ENCODE measurements at regions not wholly inside any gene's neighbourhood (a gene's known extent, or its start where the extent isn't known, plus 50 kb on each side); places are given as distances from the start of the nearest gene placed in this dataset.
"Not testable (repeated sequence)": the region's sequence is repeated elsewhere in the genome, so short reads cannot be mapped to it uniquely, and the experiment has no call there.

DNA sequence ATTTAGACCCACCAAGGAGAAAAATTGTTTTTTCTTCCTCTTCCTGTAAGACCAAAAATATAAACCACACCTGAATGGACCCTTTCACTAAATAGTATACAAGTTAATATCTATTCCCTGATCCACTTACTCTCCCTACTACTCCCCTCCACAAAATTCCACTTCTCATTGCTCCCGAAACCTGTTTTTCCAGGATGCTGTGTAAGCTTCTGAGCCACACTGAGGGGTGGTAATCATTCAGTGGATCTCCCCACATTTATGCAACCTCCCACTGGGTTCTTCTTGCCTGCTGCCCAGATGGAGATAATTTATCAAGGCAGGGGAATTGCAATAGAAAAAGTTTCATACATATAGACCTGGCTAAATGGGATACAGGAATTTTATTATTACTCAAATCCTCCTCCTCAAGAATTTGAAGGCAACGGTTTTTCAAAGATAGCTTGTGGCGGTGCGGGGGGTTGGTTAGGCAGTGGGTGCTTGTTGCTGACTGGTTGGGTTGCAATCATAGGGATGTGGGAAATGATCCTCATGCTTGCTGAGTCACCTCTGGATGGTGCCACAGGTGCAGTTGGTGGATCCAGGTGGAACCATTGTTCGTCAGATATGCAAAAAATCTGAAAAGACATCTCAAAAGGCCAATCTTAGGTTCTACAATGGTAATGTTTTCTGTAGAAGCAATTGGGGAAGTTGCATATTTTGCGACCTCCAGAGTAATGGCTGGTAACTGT lies 970.3 kb downstream of the CNTNAP5 start:
- H3K36me3 Mint-ChIP-seq (ENCODE audit: insufficient read depth): no peaks in the 10 kb centered on the region
- no peaks in the 10 kb centered on the region for H3K4me1 Mint-ChIP-seq (ENCODE audit: low read depth in 2 of 2)
- no peak overlapping the region for H3K27ac Mint-ChIP-seq
- peaks cover 0 to 11% of the 10 kb centered on the region in 2 donors for H3K9me3 Mint-ChIP-seq
- DNase-seq (no peak), ATAC-seq (replicated peaks) (no peak)
- no peak overlapping the region for H3K4me3 Mint-ChIP-seq
- no peaks in the 10 kb centered on the region for H3K27me3 Mint-ChIP-seq

DNA sequence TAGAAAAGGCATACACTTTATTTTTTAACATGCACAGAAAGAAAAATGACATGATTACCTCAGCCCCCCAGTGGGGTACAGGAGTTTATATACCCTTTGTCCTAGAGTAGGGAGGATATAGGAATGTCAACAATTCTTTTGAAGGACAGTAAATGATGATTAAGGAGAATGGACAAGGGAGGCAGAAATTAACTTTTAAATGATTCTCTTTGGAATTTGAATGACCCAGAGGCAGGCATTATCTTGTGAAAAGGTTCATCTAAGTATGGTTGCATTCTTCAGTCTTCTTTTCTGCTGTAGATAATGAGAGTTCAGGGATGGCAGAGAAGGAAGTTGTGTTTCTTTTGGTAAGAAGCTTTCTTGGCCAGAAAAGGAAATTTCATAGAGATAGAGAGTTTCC lies 971.3 kb downstream of the CNTNAP5 start:
- H3K27me3 Mint-ChIP-seq: no peaks in the 10 kb centered on the region
- no peaks in the 10 kb centered on the region for H3K36me3 Mint-ChIP-seq (ENCODE audit: insufficient read depth)
- ATAC-seq (replicated peaks): no peak
- no peak overlapping the region for H3K4me3 Mint-ChIP-seq
- DNase-seq: no peak
- H3K27ac Mint-ChIP-seq: no peak overlapping the region
- no peaks in the 10 kb centered on the region for H3K4me1 Mint-ChIP-seq (ENCODE audit: low read depth in 2 of 2)
- H3K9me3 Mint-ChIP-seq: peaks cover 0 to 14% of the 10 kb centered on the region in 2 donors

DNA sequence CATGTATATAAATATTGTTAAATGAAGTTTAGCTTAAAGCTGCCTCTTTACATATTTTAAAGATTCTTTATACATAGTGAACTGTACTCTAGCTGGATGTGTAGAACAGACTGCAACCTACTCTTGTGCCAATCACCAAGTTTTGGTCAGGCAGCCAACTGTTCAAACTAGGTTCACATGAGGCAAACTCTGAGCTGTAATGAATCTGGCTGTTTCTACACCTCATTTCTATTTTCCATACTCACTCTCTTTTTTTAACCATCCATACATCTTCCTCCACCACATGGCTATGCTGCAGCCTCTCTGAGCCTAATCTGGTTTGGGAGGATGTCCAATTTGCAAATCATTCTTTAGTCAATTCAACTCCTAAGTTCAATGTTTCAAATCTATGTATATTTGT lies 974.8 kb downstream of the CNTNAP5 start:
- DNase-seq (no peak), ATAC-seq (replicated peaks) (no peak)
- Mint-ChIP-seq H3K27me3 (no peaks in the 10 kb centered on the region), H3K36me3 (ENCODE audit: insufficient read depth) (no peaks in the 10 kb centered on the region), H3K4me3 (no peak overlapping the region), H3K9me3 (peaks cover 7 to 17% of the 10 kb centered on the region in 2 donors), H3K27ac (no peak overlapping the region), H3K4me1 (ENCODE audit: low read depth in 2 of 2) (no peaks in the 10 kb centered on the region)

- no peaks in the 10 kb centered on the region for H3K27me3 Mint-ChIP-seq
- H3K9me3 Mint-ChIP-seq: peaks cover 9 to 10% of the 10 kb centered on the region in 2 donors
- H3K27ac Mint-ChIP-seq: no peak overlapping the region
- DNase-seq: no peak
- H3K36me3 Mint-ChIP-seq (ENCODE audit: insufficient read depth): no peaks in the 10 kb centered on the region
- no peak for ATAC-seq (replicated peaks)
- no peak overlapping the region for H3K4me3 Mint-ChIP-seq
- H3K4me1 Mint-ChIP-seq (ENCODE audit: low read depth in 2 of 2): no peaks in the 10 kb centered on the region
These were observed 979.2 kb downstream of the CNTNAP5 start for GRCh38 chr2:125004106-125004800.

- Mint-ChIP-seq H3K4me3 (no peak overlapping the region), H3K27ac (no peak overlapping the region)
These were observed 981.6 kb downstream of the CNTNAP5 start for GRCh38 chr2:125006676-125007075.

GRCh38 chr2:125028721-125029120 lies 1003.6 kb downstream of the CNTNAP5 start:
- not testable (repeated sequence) for H3K36me3 Mint-ChIP-seq (ENCODE audit: insufficient read depth); H3K27ac Mint-ChIP-seq; DNase-seq; H3K4me3 Mint-ChIP-seq; ATAC-seq (replicated peaks); H3K27me3 Mint-ChIP-seq; H3K4me1 Mint-ChIP-seq (ENCODE audit: low read depth in 2 of 2)
- H3K9me3 Mint-ChIP-seq: peaks cover 10 to 39% of the 10 kb centered on the region in 2 donors

More at GRCh38 chr2:125006676-125007075, 981.6 kb downstream of the CNTNAP5 start:
- no peak for ATAC-seq (replicated peaks)
- Mint-ChIP-seq H3K4me1 (ENCODE audit: low read depth in 2 of 2) (no peaks in the 10 kb centered on the region), H3K36me3 (ENCODE audit: insufficient read depth) (no peaks in the 10 kb centered on the region), H3K27me3 (no peaks in the 10 kb centered on the region), H3K9me3 (peaks cover 15 to 26% of the 10 kb centered on the region in 2 donors)
- DNase-seq: no peak

DNA sequence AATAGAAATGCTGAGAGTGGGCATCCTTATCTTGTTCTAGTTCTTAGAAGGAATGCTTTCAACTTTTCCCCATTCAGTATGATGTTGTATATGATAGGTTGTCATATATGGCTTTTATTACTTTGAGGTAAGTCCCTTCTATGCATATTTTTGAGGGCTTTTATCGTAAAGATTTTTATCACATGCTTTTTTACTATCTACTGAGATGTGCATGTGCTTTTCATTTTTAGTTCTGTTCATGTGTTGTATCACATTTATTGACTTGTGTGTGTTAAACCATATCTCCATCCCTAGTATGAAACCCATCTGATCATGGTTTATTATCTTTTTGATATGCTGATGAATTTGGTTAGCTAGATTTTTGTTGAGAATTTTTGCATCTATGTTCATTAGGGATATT lies 1008.8 kb downstream of the CNTNAP5 start:
- DNase-seq (no peak), ATAC-seq (replicated peaks) (no peak)
- no peak overlapping the region for H3K4me3 Mint-ChIP-seq
- peaks cover 9 to 32% of the 10 kb centered on the region in 2 donors for H3K9me3 Mint-ChIP-seq
- H3K27ac Mint-ChIP-seq: no peak overlapping the region
- H3K4me1 Mint-ChIP-seq (ENCODE audit: low read depth in 2 of 2): no peaks in the 10 kb centered on the region
- no peaks in the 10 kb centered on the region for H3K27me3 Mint-ChIP-seq
- no peaks in the 10 kb centered on the region for H3K36me3 Mint-ChIP-seq (ENCODE audit: insufficient read depth)

- Mint-ChIP-seq H3K9me3 (peaks cover 6 to 33% of the 10 kb centered on the region in 2 donors), H3K36me3 (ENCODE audit: insufficient read depth) (no peaks in the 10 kb centered on the region), H3K4me3 (no peak overlapping the region), H3K4me1 (ENCODE audit: low read depth in 2 of 2) (no peaks in the 10 kb centered on the region), H3K27me3 (no peaks in the 10 kb centered on the region), H3K27ac (no peak overlapping the region)
- DNase-seq (no peak), ATAC-seq (replicated peaks) (no peak)
These were observed 1012.1 kb downstream of the CNTNAP5 start for GRCh38 chr2:125037135-125037653.

DNA sequence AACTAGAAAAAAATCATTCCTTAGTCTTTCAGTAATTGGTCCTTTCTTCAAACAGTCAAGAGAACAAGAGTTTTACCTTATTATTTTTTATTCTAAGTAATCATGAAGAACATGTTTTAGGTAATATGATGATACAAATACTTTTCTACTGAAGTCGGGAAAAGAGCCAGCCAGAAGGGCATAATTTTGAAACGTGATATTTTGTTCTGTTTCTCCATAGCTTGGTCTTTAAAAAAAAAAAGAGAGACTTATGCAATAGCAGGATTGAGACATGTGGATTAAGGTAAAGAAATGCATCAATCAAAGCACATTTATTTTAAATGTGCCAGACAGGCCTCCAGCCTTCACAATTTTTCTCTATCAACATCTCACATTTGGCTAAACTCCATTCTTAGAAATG lies 1016.8 kb downstream of the CNTNAP5 start:
- no peaks in the 10 kb centered on the region for H3K36me3 Mint-ChIP-seq (ENCODE audit: insufficient read depth)
- no peak for DNase-seq
- no peaks in the 10 kb centered on the region for H3K27me3 Mint-ChIP-seq
- peaks cover 9 to 24% of the 10 kb centered on the region in 2 donors for H3K9me3 Mint-ChIP-seq
- no peak overlapping the region for H3K27ac Mint-ChIP-seq
- no peak for ATAC-seq (replicated peaks)
- H3K4me1 Mint-ChIP-seq (ENCODE audit: low read depth in 2 of 2): no peaks in the 10 kb centered on the region
- no peak overlapping the region for H3K4me3 Mint-ChIP-seq

- H3K9me3 Mint-ChIP-seq: peaks cover 9 to 24% of the 10 kb centered on the region in 2 donors
- H3K4me3 Mint-ChIP-seq: no peak overlapping the region
- no peaks in the 10 kb centered on the region for H3K4me1 Mint-ChIP-seq (ENCODE audit: low read depth in 2 of 2)
- H3K27ac Mint-ChIP-seq: no peak overlapping the region
- no peaks in the 10 kb centered on the region for H3K27me3 Mint-ChIP-seq
- H3K36me3 Mint-ChIP-seq (ENCODE audit: insufficient read depth): no peaks in the 10 kb centered on the region
- no peak for DNase-seq
- ATAC-seq (replicated peaks): no peak
These were observed 1017.6 kb downstream of the CNTNAP5 start for GRCh38 chr2:125042727-125043126.

GRCh38 chr2:125070726-125071505 lies 1045.8 kb downstream of the CNTNAP5 start:
- Mint-ChIP-seq H3K36me3 (ENCODE audit: insufficient read depth) (no peaks in the 10 kb centered on the region), H3K4me3 (no peak overlapping the region), H3K4me1 (ENCODE audit: low read depth in 2 of 2) (no peaks in the 10 kb centered on the region), H3K9me3 (peaks cover 3 to 14% of the 10 kb centered on the region in 2 donors), H3K27me3 (no peaks in the 10 kb centered on the region), H3K27ac (no peak overlapping the region)
- DNase-seq (no peak), ATAC-seq (replicated peaks) (no peak)

DNA sequence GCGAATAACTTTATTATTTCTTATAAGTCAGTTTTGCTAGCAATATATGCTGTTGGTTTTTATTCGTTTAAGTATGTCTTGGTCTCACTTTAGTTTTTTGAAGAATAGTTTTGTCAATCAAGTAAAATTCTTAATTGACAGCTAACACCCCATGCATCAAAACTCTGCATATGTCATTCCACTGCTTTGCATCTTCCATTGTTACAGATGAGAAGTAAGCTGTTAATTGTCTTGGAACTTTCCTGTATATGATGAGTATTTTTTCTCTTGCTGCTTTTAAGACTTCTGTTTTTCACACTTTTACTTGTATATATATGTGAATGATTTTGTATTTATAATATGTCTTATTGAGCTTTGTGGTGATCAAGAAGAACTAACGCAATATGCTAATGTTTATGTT lies 1048.4 kb downstream of the CNTNAP5 start:
- Mint-ChIP-seq H3K27me3 (no peaks in the 10 kb centered on the region), H3K4me1 (ENCODE audit: low read depth in 2 of 2) (no peaks in the 10 kb centered on the region), H3K36me3 (ENCODE audit: insufficient read depth) (no peaks in the 10 kb centered on the region), H3K4me3 (no peak overlapping the region), H3K27ac (no peak overlapping the region), H3K9me3 (peaks cover 0 to 7% of the 10 kb centered on the region in 2 donors)
- ATAC-seq (replicated peaks): no peak
- DNase-seq: no peak

- Mint-ChIP-seq H3K36me3 (ENCODE audit: insufficient read depth) (no peaks in the 10 kb centered on the region), H3K9me3 (peaks cover 14 to 25% of the 10 kb centered on the region in 2 donors), H3K27ac (no peak overlapping the region), H3K27me3 (no peaks in the 10 kb centered on the region), H3K4me3 (no peak overlapping the region), H3K4me1 (ENCODE audit: low read depth in 2 of 2) (no peaks in the 10 kb centered on the region)
- DNase-seq (no peak), ATAC-seq (replicated peaks) (no peak)
These were observed 1060.8 kb downstream of the CNTNAP5 start for GRCh38 chr2:125085904-125086303.

Data from effector memory CD8-positive, alpha-beta T cell (primary cell).